HEK293 (cell line): ENCODE measurements at regions not wholly inside any gene's neighbourhood (a gene's known extent, or its start where the extent isn't known, plus 50 kb on each side); places are given as distances from the start of the nearest gene placed in this dataset.

Source experiments
- CTCF ChIA-PET: fragments of 350-600 bp; formaldehyde crosslinking; extraction: SDS; loops from one replicate; lab custom pipeline; 2021; ENCODE audit warnings: antibody characterized with exemption; lab: Yijun Ruan, JAX
- POLR2A ChIA-PET: fragments of 300-600 bp; formaldehyde crosslinking; extraction: SDS; loops from one replicate; lab custom pipeline; 2020; ENCODE audit warnings: antibody characterized with exemption, inconsistent platforms; lab: Yijun Ruan, JAX
- H3K27ac ChIP-seq: fragments of 200-500 bp; sonication (Bioruptor generic); 2 replicates; pipeline ENCODE4 v1.5.1; 2014; ENCODE audit warnings: low read depth, low read length, control low read depth, inconsistent platforms; ENCODE audit errors: extremely low read depth
- H3K36me3 ChIP-seq, 2 experiments: fragments of 200-500 bp in 1 of 2; sonication (Bioruptor generic) in 1 of 2; 1 replicate in 1 of 2; 2 replicates in 1 of 2; pipeline ENCODE4 v1.5.1; 2014 to 2017; ENCODE audit warnings: inconsistent platforms in 2 of 2, low read length in 2 of 2; ENCODE audit not compliant: control insufficient read depth in 2 of 2, insufficient read depth in 1 of 2
- H3K4me1 ChIP-seq: fragments of 200-500 bp; sonication (Bioruptor generic); 2 replicates; pipeline ENCODE4 v1.5.1; 2014; ENCODE audit warnings: mild to moderate bottlenecking, low read length, inconsistent platforms; ENCODE audit not compliant: control insufficient read depth, insufficient read depth
- H3K4me3 ChIP-seq: 2 replicates; pipeline ENCODE4 v1.5.1; 2011; ENCODE audit warnings: low read depth, mild to moderate bottlenecking, control low read depth, low read length, moderate library complexity
- H3K9me3 ChIP-seq: fragments of 200-500 bp; sonication (Bioruptor generic); 2 replicates; pipeline ENCODE4 v1.5.1; 2014; ENCODE audit warnings: low read depth, low read length, inconsistent platforms; ENCODE audit not compliant: control insufficient read depth, insufficient read depth
- FEZF1 ChIP-seq: fragments of 450-650 bp; formaldehyde crosslinking; IDR thresholded peaks from 2 replicates; pipeline ENCODE4 v1.5.1; 2016; ENCODE audit warnings: missing biosample characterization, missing genetic modification characterization
- GLIS1 ChIP-seq: fragments of 450-650 bp; formaldehyde crosslinking; IDR thresholded peaks from 2 replicates; pipeline ENCODE4 v1.5.1; 2016; ENCODE audit warnings: missing biosample characterization, missing genetic modification characterization
- OSR2 ChIP-seq: fragments of 450-650 bp; formaldehyde crosslinking; IDR thresholded peaks from 2 replicates; pipeline ENCODE4 v1.5.1; 2016; ENCODE audit warnings: missing biosample characterization, missing genetic modification characterization
- SETDB1 ChIP-seq: IDR thresholded peaks from one replicate; pipeline ENCODE4 v1.6.1; 2017; ENCODE audit warnings: mild to moderate bottlenecking, low read length, moderate library complexity, mixed read lengths; ENCODE audit not compliant: insufficient read length
- YY1 ChIP-seq: fragments of 450-650 bp; formaldehyde crosslinking; IDR thresholded peaks from 2 replicates; pipeline ENCODE4 v1.5.1; 2018; ENCODE audit warnings: missing biosample characterization, missing genetic modification characterization
- ZBTB1 ChIP-seq: fragments of 450-650 bp; formaldehyde crosslinking; IDR thresholded peaks from 2 replicates; pipeline ENCODE4 v1.5.1; 2016; ENCODE audit warnings: missing biosample characterization, missing genetic modification characterization
- ZBTB20 ChIP-seq: fragments of 450-650 bp; formaldehyde crosslinking; IDR thresholded peaks from 2 replicates; pipeline ENCODE4 v1.5.1; 2016; ENCODE audit warnings: missing biosample characterization, missing genetic modification characterization
- ZBTB26 ChIP-seq: fragments of 450-650 bp; formaldehyde crosslinking; optimal IDR thresholded peaks from 2 replicates; pipeline ENCODE3; 2016; ENCODE audit warnings: missing biosample characterization, mild to moderate bottlenecking, missing genetic modification characterization
- ZFP69B ChIP-seq: fragments of 450-650 bp; formaldehyde crosslinking; IDR thresholded peaks from 2 replicates; pipeline ENCODE4 v1.5.1; 2016; ENCODE audit warnings: missing biosample characterization, missing genetic modification characterization
- ZIC2 ChIP-seq: fragments of 450-650 bp; formaldehyde crosslinking; IDR thresholded peaks from 2 replicates; pipeline ENCODE4 v1.5.1; 2016; ENCODE audit warnings: missing biosample characterization, missing genetic modification characterization
- ZNF138 ChIP-seq: fragments of 450-650 bp; formaldehyde crosslinking; IDR thresholded peaks from 2 replicates; pipeline ENCODE4 v1.5.1; 2016; ENCODE audit warnings: missing biosample characterization, missing genetic modification characterization, borderline replicate concordance
- ZNF155 ChIP-seq: fragments of 450-650 bp; formaldehyde crosslinking; IDR thresholded peaks from 2 replicates; pipeline ENCODE4 v1.5.1; 2016; ENCODE audit warnings: missing biosample characterization, missing genetic modification characterization
- ZNF157 ChIP-seq: fragments of 450-650 bp; formaldehyde crosslinking; IDR thresholded peaks from 2 replicates; pipeline ENCODE4 v1.5.1; 2016; ENCODE audit warnings: missing biosample characterization, missing genetic modification characterization
- ZNF24 ChIP-seq: fragments of 450-650 bp; formaldehyde crosslinking; IDR thresholded peaks from 2 replicates; pipeline ENCODE4 v1.5.1; 2016; ENCODE audit warnings: missing biosample characterization, missing genetic modification characterization
- ZNF266 ChIP-seq: fragments of 450-650 bp; formaldehyde crosslinking; IDR thresholded peaks from 2 replicates; pipeline ENCODE4 v1.5.1; 2016; ENCODE audit warnings: missing biosample characterization, missing genetic modification characterization, low read depth
- ZNF274 ChIP-seq, 2 experiments: fragments of 200-500 bp in 1 of 2; fragments of 450-650 bp in 1 of 2; sonication (Bioruptor generic) in 1 of 2; formaldehyde crosslinking in 1 of 2; IDR thresholded peaks; 2 replicates each; pipeline versions ENCODE4 v1.5.1 to v1.6.1; 2014 to 2016; ENCODE audit warnings: borderline replicate concordance in 1 of 2, inconsistent platforms in 1 of 2, low read length in 1 of 2, missing biosample characterization in 1 of 2, missing genetic modification characterization in 1 of 2
- ZNF335 ChIP-seq: fragments of 450-650 bp; formaldehyde crosslinking; conservative IDR thresholded peaks from 2 replicates; pipeline ENCODE4 v1.5.1; 2016; ENCODE audit warnings: missing biosample characterization, missing genetic modification characterization
- ZNF354C ChIP-seq: fragments of 450-650 bp; formaldehyde crosslinking; IDR thresholded peaks from 2 replicates; pipeline ENCODE4 v1.5.1; 2016; ENCODE audit warnings: missing biosample characterization, missing genetic modification characterization, low read depth, borderline replicate concordance
- ZNF514 ChIP-seq: fragments of 450-650 bp; formaldehyde crosslinking; IDR thresholded peaks from 2 replicates; pipeline ENCODE4 v1.5.1; 2016; ENCODE audit warnings: missing biosample characterization, missing genetic modification characterization
- ZNF521 ChIP-seq: fragments of 450-650 bp; formaldehyde crosslinking; IDR thresholded peaks from 2 replicates; pipeline ENCODE4 v1.5.1; 2017; ENCODE audit warnings: missing biosample characterization, mild to moderate bottlenecking, missing genetic modification characterization
- ZNF596 ChIP-seq: fragments of 450-650 bp; IDR thresholded peaks from 2 replicates; pipeline ENCODE4 v1.5.0; 2018; ENCODE audit warnings: missing biosample characterization, mild to moderate bottlenecking, missing genetic modification characterization, moderate library complexity
- ZNF785 ChIP-seq: fragments of 450-650 bp; formaldehyde crosslinking; IDR thresholded peaks from 2 replicates; pipeline ENCODE4 v1.5.1; 2016; ENCODE audit warnings: missing biosample characterization, missing genetic modification characterization
- ZSCAN18 ChIP-seq: fragments of 450-650 bp; formaldehyde crosslinking; IDR thresholded peaks from 2 replicates; pipeline ENCODE4 v1.5.1; 2016; ENCODE audit warnings: missing biosample characterization, missing genetic modification characterization
- ZSCAN4 ChIP-seq: fragments of 450-650 bp; formaldehyde crosslinking; IDR thresholded peaks from 2 replicates; pipeline ENCODE4 v1.5.1; 2017; ENCODE audit warnings: missing biosample characterization, missing genetic modification characterization
- TF ChIP-seq, protein P1 (sequence below): fragments of 450-650 bp; formaldehyde crosslinking; IDR thresholded peaks from 2 replicates; pipeline ENCODE4 v1.5.1; 2016; ENCODE audit warnings: missing biosample characterization, missing genetic modification characterization
- TF ChIP-seq, protein P2 (sequence below): fragments of 450-650 bp; formaldehyde crosslinking; conservative IDR thresholded peaks from 2 replicates; pipeline ENCODE4 v1.5.1; 2016; ENCODE audit warnings: low read depth, missing biosample characterization, missing genetic modification characterization
- TF ChIP-seq, protein P3 (sequence below): fragments of 450-650 bp; formaldehyde crosslinking; IDR thresholded peaks from 2 replicates; pipeline ENCODE4 v1.5.1; 2016; ENCODE audit warnings: missing biosample characterization, missing genetic modification characterization

DNA sequence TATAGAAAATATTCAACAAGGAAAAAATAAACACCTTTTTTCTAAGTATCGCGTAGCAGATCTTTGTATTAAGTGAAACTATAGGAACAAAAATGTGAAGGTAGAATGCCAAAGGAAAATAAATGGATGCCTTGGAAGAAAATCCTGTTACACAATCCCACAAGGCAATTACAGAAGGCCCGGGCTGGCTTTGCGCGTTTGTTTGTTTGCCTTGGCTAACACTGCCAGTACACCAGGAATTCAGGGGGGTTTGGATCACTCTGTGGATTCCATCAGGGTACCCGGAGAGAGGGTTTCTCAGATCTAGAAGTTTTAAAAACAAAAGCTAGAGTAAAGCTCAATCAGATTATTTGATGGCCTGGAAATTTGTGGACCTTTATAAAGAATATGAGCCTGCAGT is 478.3 kb downstream of the FBXO15 start:
- CTCF ChIA-PET = no interaction called here
- H3K36me3 ChIP-seq = no peaks in the 10 kb centered on the region
- no peak for TF ChIP-seq ZBTB26 (tag by site-specific recombination)
- no peak for TF ChIP-seq ZNF157
- TF ChIP-seq, protein P1, sequence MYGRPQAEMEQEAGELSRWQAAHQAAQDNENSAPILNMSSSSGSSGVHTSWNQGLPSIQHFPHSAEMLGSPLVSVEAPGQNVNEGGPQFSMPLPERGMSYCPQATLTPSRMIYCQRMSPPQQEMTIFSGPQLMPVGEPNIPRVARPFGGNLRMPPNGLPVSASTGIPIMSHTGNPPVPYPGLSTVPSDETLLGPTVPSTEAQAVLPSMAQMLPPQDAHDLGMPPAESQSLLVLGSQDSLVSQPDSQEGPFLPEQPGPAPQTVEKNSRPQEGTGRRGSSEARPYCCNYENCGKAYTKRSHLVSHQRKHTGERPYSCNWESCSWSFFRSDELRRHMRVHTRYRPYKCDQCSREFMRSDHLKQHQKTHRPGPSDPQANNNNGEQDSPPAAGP (tag by site-specific recombination) = no peak
- TF ChIP-seq ZNF138 (tag by site-specific recombination) = no peak
- TF ChIP-seq ZSCAN18 (tag by site-specific recombination) = no peak
- TF ChIP-seq OSR2 (tag by site-specific recombination) = no peak
- no peak for TF ChIP-seq ZNF266 (tag by site-specific recombination)
- TF ChIP-seq ZNF514 (tag by site-specific recombination) = no peak
- no peak for TF ChIP-seq ZNF596
- no peak for TF ChIP-seq ZBTB1
- TF ChIP-seq ZIC2 (tag by site-specific recombination) = no peak
- TF ChIP-seq ZNF521 (tag by site-specific recombination) = no peak
- no peak for TF ChIP-seq ZNF274 (IDR thresholded peaks at IDR 0.05; ENCODE audit: low read length)
- no peak for TF ChIP-seq ZNF274 (tag by site-specific recombination; IDR thresholded peaks at IDR 0.05; ENCODE audit: borderline replicate concordance)
- no peak for TF ChIP-seq ZNF354C (tag by site-specific recombination)
- no peaks in the 10 kb centered on the region for H3K4me1 ChIP-seq
- POLR2A ChIA-PET = no interaction called here
- H3K27ac ChIP-seq = no peak overlapping the region
- H3K9me3 ChIP-seq = no peaks in the 10 kb centered on the region
- H3K4me3 ChIP-seq = no peak overlapping the region

GRCh38 chr18:73668051-73668450 is 479.6 kb downstream of the FBXO15 start:
- no peak overlapping the region for H3K27ac ChIP-seq
- CTCF ChIA-PET = no interaction called here
- POLR2A ChIA-PET = no interaction called here
- no peaks in the 10 kb centered on the region for H3K4me1 ChIP-seq
- no peak overlapping the region for H3K4me3 ChIP-seq
- no peaks in the 10 kb centered on the region for H3K36me3 ChIP-seq
- H3K9me3 ChIP-seq = no peaks in the 10 kb centered on the region
- TF ChIP-seq ZNF335 (no peak), ZFP69B (tag by site-specific recombination) (no peak), ZNF785 (tag by site-specific recombination) (no peak), ZNF155 (tag by site-specific recombination) (no peak), ZSCAN4 (no peak), GLIS1 (no peak), SETDB1 (no peak), ZNF24 (no peak), ZBTB20 (tag by site-specific recombination) (no peak), FEZF1 (tag by site-specific recombination) (no peak), YY1 (tag by site-specific recombination) (no peak)
- TF ChIP-seq, protein P2, sequence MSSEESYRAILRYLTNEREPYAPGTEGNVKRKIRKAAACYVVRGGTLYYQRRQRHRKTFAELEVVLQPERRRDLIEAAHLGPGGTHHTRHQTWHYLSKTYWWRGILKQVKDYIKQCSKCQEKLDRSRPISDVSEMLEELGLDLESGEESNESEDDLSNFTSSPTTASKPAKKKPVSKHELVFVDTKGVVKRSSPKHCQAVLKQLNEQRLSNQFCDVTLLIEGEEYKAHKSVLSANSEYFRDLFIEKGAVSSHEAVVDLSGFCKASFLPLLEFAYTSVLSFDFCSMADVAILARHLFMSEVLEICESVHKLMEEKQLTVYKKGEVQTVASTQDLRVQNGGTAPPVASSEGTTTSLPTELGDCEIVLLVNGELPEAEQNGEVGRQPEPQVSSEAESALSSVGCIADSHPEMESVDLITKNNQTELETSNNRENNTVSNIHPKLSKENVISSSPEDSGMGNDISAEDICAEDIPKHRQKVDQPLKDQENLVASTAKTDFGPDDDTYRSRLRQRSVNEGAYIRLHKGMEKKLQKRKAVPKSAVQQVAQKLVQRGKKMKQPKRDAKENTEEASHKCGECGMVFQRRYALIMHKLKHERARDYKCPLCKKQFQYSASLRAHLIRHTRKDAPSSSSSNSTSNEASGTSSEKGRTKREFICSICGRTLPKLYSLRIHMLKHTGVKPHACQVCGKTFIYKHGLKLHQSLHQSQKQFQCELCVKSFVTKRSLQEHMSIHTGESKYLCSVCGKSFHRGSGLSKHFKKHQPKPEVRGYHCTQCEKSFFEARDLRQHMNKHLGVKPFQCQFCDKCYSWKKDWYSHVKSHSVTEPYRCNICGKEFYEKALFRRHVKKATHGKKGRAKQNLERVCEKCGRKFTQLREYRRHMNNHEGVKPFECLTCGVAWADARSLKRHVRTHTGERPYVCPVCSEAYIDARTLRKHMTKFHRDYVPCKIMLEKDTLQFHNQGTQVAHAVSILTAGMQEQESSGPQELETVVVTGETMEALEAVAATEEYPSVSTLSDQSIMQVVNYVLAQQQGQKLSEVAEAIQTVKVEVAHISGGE (tag by site-specific recombination) = no peak
- TF ChIP-seq, protein P3, sequence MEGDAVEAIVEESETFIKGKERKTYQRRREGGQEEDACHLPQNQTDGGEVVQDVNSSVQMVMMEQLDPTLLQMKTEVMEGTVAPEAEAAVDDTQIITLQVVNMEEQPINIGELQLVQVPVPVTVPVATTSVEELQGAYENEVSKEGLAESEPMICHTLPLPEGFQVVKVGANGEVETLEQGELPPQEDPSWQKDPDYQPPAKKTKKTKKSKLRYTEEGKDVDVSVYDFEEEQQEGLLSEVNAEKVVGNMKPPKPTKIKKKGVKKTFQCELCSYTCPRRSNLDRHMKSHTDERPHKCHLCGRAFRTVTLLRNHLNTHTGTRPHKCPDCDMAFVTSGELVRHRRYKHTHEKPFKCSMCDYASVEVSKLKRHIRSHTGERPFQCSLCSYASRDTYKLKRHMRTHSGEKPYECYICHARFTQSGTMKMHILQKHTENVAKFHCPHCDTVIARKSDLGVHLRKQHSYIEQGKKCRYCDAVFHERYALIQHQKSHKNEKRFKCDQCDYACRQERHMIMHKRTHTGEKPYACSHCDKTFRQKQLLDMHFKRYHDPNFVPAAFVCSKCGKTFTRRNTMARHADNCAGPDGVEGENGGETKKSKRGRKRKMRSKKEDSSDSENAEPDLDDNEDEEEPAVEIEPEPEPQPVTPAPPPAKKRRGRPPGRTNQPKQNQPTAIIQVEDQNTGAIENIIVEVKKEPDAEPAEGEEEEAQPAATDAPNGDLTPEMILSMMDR (tag by site-specific recombination) = no peak
